OCI-LY3 (cell line): ENCODE measurements at regions not wholly inside any gene's neighbourhood (a gene's known extent, or its start where the extent isn't known, plus 50 kb on each side); places are given as distances from the start of the nearest gene placed in this dataset.

Experiments
- H2AFZ ChIP-seq: fragments of 200-600, 300-600 bp; shearing (Covaris generic); 2 replicates; pipeline ENCODE4 v1.6.0; 2014; ENCODE audit warnings: antibody characterized with exemption, low read depth, low read length
- H3K27ac ChIP-seq: fragments of 200-600, 300-600 bp; sonication (generic); 2 replicates; pipeline ENCODE4 v1.5.1; 2014; ENCODE audit warnings: mild to moderate bottlenecking, low read length, moderate library complexity, mixed read lengths
- H3K27me3 ChIP-seq: fragments of 200-600, 300-600 bp; sonication (generic); 2 replicates; pipeline ENCODE4 v1.6.1; 2014; ENCODE audit warnings: low read depth, low read length, mixed read lengths
- H3K36me3 ChIP-seq: fragments of 200-600, 300-600 bp; sonication (generic); replicated peaks from 2 replicates; pipeline ENCODE3; 2014; ENCODE audit warnings: low read depth, low read length, mixed read lengths
- H3K4me1 ChIP-seq: fragments of 300-600, 200-600 bp; sonication (generic); 2 replicates; pipeline ENCODE4 v1.6.1; 2014; ENCODE audit warnings: low read length, mixed read lengths
- H3K4me2 ChIP-seq: fragments of 200-600, 300-600 bp; sonication (generic); 2 replicates; pipeline ENCODE4 v1.6.1; 2014; ENCODE audit warnings: low read length, mixed read lengths
- H3K4me3 ChIP-seq: fragments of 300-600, 200-600 bp; sonication (generic); 2 replicates; pipeline ENCODE4 v1.5.1; 2014; ENCODE audit warnings: antibody characterized with exemption, mild to moderate bottlenecking, low read length, moderate library complexity
- H3K79me2 ChIP-seq: fragments of 300-600, 200-600 bp; shearing (Covaris generic); 2 replicates; pipeline ENCODE4 v1.6.1; 2014; ENCODE audit warnings: mild to moderate bottlenecking, low read length, mixed read lengths
- H3K9ac ChIP-seq: fragments of 300-600, 200-600 bp; shearing (Covaris generic); 2 replicates; pipeline ENCODE4 v1.6.0; 2014; ENCODE audit warnings: mild to moderate bottlenecking, low read length, moderate library complexity
- H3K9me3 ChIP-seq: fragments of 200-600, 300-600 bp; shearing (Covaris generic); 2 replicates; pipeline ENCODE4 v1.6.1; 2014; ENCODE audit warnings: low read length, mixed read lengths; ENCODE audit not compliant: insufficient read depth
- H4K20me1 ChIP-seq: fragments of 200-600, 300-600 bp; sonication (generic); 2 replicates; pipeline ENCODE4 v1.6.1; 2016; ENCODE audit warnings: low read length, mixed read lengths; ENCODE audit not compliant: insufficient read depth
- CTCF ChIP-seq: fragments of 200-600, 300-600 bp; sonication (generic); IDR thresholded peaks from 2 replicates; pipeline ENCODE4 v1.5.1; 2014; ENCODE audit warnings: antibody characterized with exemption, low read length, low read depth
- EZH2phosphoT487 ChIP-seq: fragments of 200-600 bp; shearing (Covaris generic); IDR thresholded peaks from 2 replicates; pipeline ENCODE4 v1.6.1; 2018; ENCODE audit warnings: antibody characterized with exemption, mixed run types, low read depth

GRCh38 chr2:66994654-66995053 lies 402.5 kb upstream of the ETAA1 start:
- Histone ChIP-seq H3K9ac (no peak overlapping the region), H3K27ac (no peak overlapping the region), H4K20me1 (no peaks in the 10 kb centered on the region), H3K9me3 (no peaks in the 10 kb centered on the region), H3K79me2 (no peaks in the 10 kb centered on the region), H3K4me3 (no peak overlapping the region), H3K36me3 (no peaks in the 10 kb centered on the region), H2AFZ (no peak overlapping the region), H3K4me1 (no peaks in the 10 kb centered on the region), H3K4me2 (no peak overlapping the region), H3K27me3 (no peaks in the 10 kb centered on the region)
- TF ChIP-seq CTCF = no peak
- TF ChIP-seq EZH2phosphoT487 = no peak

GRCh38 chr2:66995636-66996035 lies 401.5 kb upstream of the ETAA1 start:
- H3K9me3 ChIP-seq = no peaks in the 10 kb centered on the region
- H3K4me1 ChIP-seq = no peaks in the 10 kb centered on the region
- no peak overlapping the region for H2AFZ ChIP-seq
- no peak overlapping the region for H3K4me3 ChIP-seq
- H3K27me3 ChIP-seq = no peaks in the 10 kb centered on the region
- H3K36me3 ChIP-seq = no peaks in the 10 kb centered on the region
- no peak overlapping the region for H3K4me2 ChIP-seq
- no peaks in the 10 kb centered on the region for H4K20me1 ChIP-seq
- no peak overlapping the region for H3K9ac ChIP-seq
- no peak for TF ChIP-seq CTCF
- no peak for TF ChIP-seq EZH2phosphoT487
- H3K27ac ChIP-seq = no peak overlapping the region
- no peaks in the 10 kb centered on the region for H3K79me2 ChIP-seq

- no peaks in the 10 kb centered on the region for H3K9me3 ChIP-seq
- H3K27ac ChIP-seq = no peak overlapping the region
These were observed 394.3 kb upstream of the ETAA1 start for GRCh38 chr2:67002618-67003371.

More at GRCh38 chr2:67002618-67003371, 394.3 kb upstream of the ETAA1 start:
- H2AFZ ChIP-seq = no peak overlapping the region
- no peaks in the 10 kb centered on the region for H3K27me3 ChIP-seq
- TF ChIP-seq EZH2phosphoT487 = no peak
- TF ChIP-seq CTCF = no peak
- no peak overlapping the region for H3K4me2 ChIP-seq
- no peak overlapping the region for H3K9ac ChIP-seq
- H3K79me2 ChIP-seq = no peaks in the 10 kb centered on the region
- H3K36me3 ChIP-seq = no peaks in the 10 kb centered on the region
- H3K4me3 ChIP-seq = no peak overlapping the region
- H4K20me1 ChIP-seq = no peaks in the 10 kb centered on the region
- no peaks in the 10 kb centered on the region for H3K4me1 ChIP-seq
